ENCODE measurements at regions not wholly inside any gene's neighbourhood (a gene's known extent, or its start where the extent isn't known, plus 50 kb on each side); places are given as distances from the start of the nearest gene placed in this dataset.

- peak; percentile 21 to 55 (median 33) for DNase-seq
Observed at GRCh38 chr20:52494244-52494643, 302.7 kb upstream of the ZFP64 start.

GRCh38 chr20:52493171-52493721 is 301.7 kb upstream of the ZFP64 start:
- no peaks in the 10 kb centered on the region for H3K79me2 ChIP-seq (ENCODE audit: insufficient read depth, low read length)
- H4K20me1 ChIP-seq (ENCODE audit: insufficient read depth, low read length) = no peaks in the 10 kb centered on the region
- peak in 1 of 3 donors; percentile 0 for DNase-seq
- no peak overlapping the region for H3K27ac ChIP-seq (ENCODE audit: low read depth in 1 of 2, low read length in 2 of 2)
- intact Hi-C loops (cut with micrococcal nuclease) = no loop called here
- H2AFZ ChIP-seq (ENCODE audit: insufficient read depth, low read depth, low read length, poor library complexity, severe bottlenecking) = no peak overlapping the region
- H3K4me1 ChIP-seq (ENCODE audit: control insufficient read depth in 1 of 2, insufficient read depth in 2 of 2, low read length in 2 of 2) = no peaks in the 10 kb centered on the region
- H3K4me3 ChIP-seq (replicated peaks in 1 of 3; ENCODE audit: low read depth in 2 of 3, low read length in 3 of 3) = no peak overlapping the region
- peak overlapping the region in 1 of 2 donors; percentile 73 for H3K4me3 Mint-ChIP-seq
- no peak overlapping the region for H3K9ac ChIP-seq (ENCODE audit: insufficient read depth, low read length, poor library complexity, severe bottlenecking)
- no peaks in the 10 kb centered on the region for H3K36me3 ChIP-seq (replicated peaks in 1 of 2; ENCODE audit: control insufficient read depth in 1 of 2, insufficient read depth in 2 of 2, low read length in 2 of 2)
- H3K27me3 Mint-ChIP-seq (ENCODE audit: low read depth in 3 of 3) = peaks cover 18 to 30% (median 18%) of the 10 kb centered on the region in 3 donors
- H3K27me3 ChIP-seq (ENCODE audit: control insufficient read depth in 2 of 2, insufficient read depth in 2 of 2, low read length in 2 of 2) = peaks cover 21 to 22% of the 10 kb centered on the region in 2 donors
- no peaks in the 10 kb centered on the region for H3K36me3 Mint-ChIP-seq
- H3K4me2 ChIP-seq (replicated peaks; ENCODE audit: extremely low read depth, low read length, poor library complexity, severe bottlenecking) = no peak overlapping the region
- H3K27ac Mint-ChIP-seq = no peak overlapping the region
- no peaks in the 10 kb centered on the region for H3K9me3 ChIP-seq (replicated peaks in 1 of 2; ENCODE audit: control insufficient read depth in 1 of 2, insufficient read depth in 1 of 2, low read length in 2 of 2)
- TF ChIP-seq CTCF (IDR thresholded peaks at IDR 0.05) = no peak
- H3K9me3 Mint-ChIP-seq = peaks cover 0 to 5% (median 0%) of the 10 kb centered on the region in 7 donors
- WGBS (ENCODE audit: insufficient coverage) = no CpG with 5 or more reads among the region's 9 CpGs
- peaks cover 8% of the 10 kb centered on the region for H3K4me1 Mint-ChIP-seq

More at GRCh38 chr20:52494244-52494643, 302.7 kb upstream of the ZFP64 start:
- Histone ChIP-seq H3K4me2 (replicated peaks; ENCODE audit: extremely low read depth, low read length, poor library complexity, severe bottlenecking) (no peak overlapping the region), H3K79me2 (ENCODE audit: insufficient read depth, low read length) (no peaks in the 10 kb centered on the region), H3K4me1 (ENCODE audit: control insufficient read depth in 1 of 2, insufficient read depth in 2 of 2, low read length in 2 of 2) (no peaks in the 10 kb centered on the region), H3K9ac (ENCODE audit: insufficient read depth, low read length, poor library complexity, severe bottlenecking) (no peak overlapping the region), H3K9me3 (replicated peaks in 1 of 2; ENCODE audit: control insufficient read depth in 1 of 2, insufficient read depth in 1 of 2, low read length in 2 of 2) (no peaks in the 10 kb centered on the region), H3K27me3 (ENCODE audit: control insufficient read depth in 2 of 2, insufficient read depth in 2 of 2, low read length in 2 of 2) (peaks cover 21 to 22% of the 10 kb centered on the region in 2 donors), H4K20me1 (ENCODE audit: insufficient read depth, low read length) (no peaks in the 10 kb centered on the region), H3K27ac (ENCODE audit: low read depth in 1 of 2, low read length in 2 of 2) (no peak overlapping the region), H2AFZ (ENCODE audit: insufficient read depth, low read depth, low read length, poor library complexity, severe bottlenecking) (no peak overlapping the region), H3K4me3 (replicated peaks in 1 of 3; ENCODE audit: low read depth in 2 of 3, low read length in 3 of 3) (no peak overlapping the region), H3K36me3 (replicated peaks in 1 of 2; ENCODE audit: control insufficient read depth in 1 of 2, insufficient read depth in 2 of 2, low read length in 2 of 2) (no peaks in the 10 kb centered on the region)
- intact Hi-C loops (cut with micrococcal nuclease) = no loop called here
- H3K27ac Mint-ChIP-seq = peak overlapping the region in 2 of 7 donors; percentile 26 to 47
- H3K36me3 Mint-ChIP-seq = no peaks in the 10 kb centered on the region
- no peak for TF ChIP-seq CTCF (IDR thresholded peaks at IDR 0.05)
- WGBS (ENCODE audit: insufficient coverage) = 0% methylated on average over 2 of the region's 13 CpGs
- peaks cover 8% of the 10 kb centered on the region for H3K4me1 Mint-ChIP-seq
- peaks cover 0 to 5% (median 0%) of the 10 kb centered on the region in 7 donors for H3K9me3 Mint-ChIP-seq
- peak overlapping the region in 1 of 2 donors; percentile 65 for H3K4me3 Mint-ChIP-seq
- peaks cover 18 to 30% (median 18%) of the 10 kb centered on the region in 3 donors for H3K27me3 Mint-ChIP-seq (ENCODE audit: low read depth in 3 of 3)

Data from CD14-positive monocyte (primary cell).